HCT116 (cell line): ENCODE measurements at regions not wholly inside any gene's neighbourhood (a gene's known extent, or its start where the extent isn't known, plus 50 kb on each side); places are given as distances from the start of the nearest gene placed in this dataset.

Experiments used
- ATAC-seq: fragments of 200-7000 bp; cut with Tn5 transposase; 2 replicates; pipeline ENCODE4 v1.9.1; 2020; ENCODE audit warnings: mild to moderate bottlenecking, moderate library complexity
- BruUV-seq: library from RNA; stranded (reverse); fragments of 400-500 nt; replicated peaks from 2 replicates; lab custom pipeline; 2021; lab: Mats Ljungman, UMichigan
- CTCF ChIA-PET: fragments of 300-600 bp; sonication (Branson Sonifier 250); formaldehyde crosslinking; loops from one replicate; lab custom pipeline; 2021; ENCODE audit warnings: antibody characterized with exemption; lab: Charles Lee
- POLR2A ChIA-PET: fragments of 300-600, 350-600 bp; sonication (Branson Sonifier 250); formaldehyde crosslinking; loops from one replicate; lab custom pipeline; 2021; ENCODE audit warnings: antibody characterized with exemption; lab: Charles Lee
- RAD21 ChIA-PET, 2 experiments: fragments of 300-600 bp; sonication (Branson Sonifier 250); formaldehyde crosslinking; loops; one replicate each; lab custom pipeline; 2023; ENCODE audit warnings: low total read pairs in 2 of 2; ENCODE audit not compliant: uncharacterized antibody in 2 of 2, unreplicated experiment in 2 of 2, low non-redundant PET in 1 of 2; lab: Charles Lee
- DNase-seq: peaks from one replicate; pipeline ENCODE4 v3.0.0-alpha.2; 2010; ENCODE audit warnings: low read depth, low spot score
- H2AFZ ChIP-seq: fragments of 200-600 bp; shearing (Covaris generic), sonication (generic); 2 replicates; pipeline ENCODE4 v1.6.1; 2017; ENCODE audit warnings: low read depth, mixed run types, mixed read lengths, antibody characterized with exemption, low read length; ENCODE audit not compliant: poor library complexity, severe bottlenecking
- H3K27ac ChIP-seq: 2 replicates; pipeline ENCODE4 v1.5.1; 2012; ENCODE audit warnings: low read depth, low read length
- H3K27me3 ChIP-seq: fragments of 200-600 bp; sonication (generic); 2 replicates; pipeline ENCODE4 v1.6.1; 2016; ENCODE audit warnings: mixed run types, low read length, mixed read lengths; ENCODE audit not compliant: insufficient read depth
- H3K36me3 ChIP-seq, 2 experiments: fragments of 200-500 bp in 1 of 2; fragments of 200-600 bp in 1 of 2; sonication (Bioruptor generic) in 1 of 2; sonication (generic) in 1 of 2; 2 replicates each; pipeline versions ENCODE4 v1.5.1 to v1.6.1; 2014 to 2016; ENCODE audit warnings: low read length in 2 of 2, inconsistent platforms in 1 of 2, mixed read lengths in 1 of 2, mixed run types in 1 of 2; ENCODE audit not compliant: insufficient read depth in 2 of 2, control insufficient read depth in 1 of 2
- H3K4me1 ChIP-seq, 2 experiments: fragments of 200-600 bp in 1 of 2; sonication (generic) in 1 of 2; 2 replicates each; pipeline versions ENCODE4 v1.5.1 to v1.6.1; 2012 to 2017; ENCODE audit warnings: low read length in 2 of 2, inconsistent platforms in 1 of 2, mild to moderate bottlenecking in 1 of 2, mixed read lengths in 1 of 2, mixed run types in 1 of 2, moderate library complexity in 1 of 2; ENCODE audit not compliant: insufficient read depth in 2 of 2, control insufficient read depth in 1 of 2
- H3K4me2 ChIP-seq: fragments of 200-600 bp; sonication (generic); 2 replicates; pipeline ENCODE4 v1.6.1; 2017; ENCODE audit warnings: mixed run types, low read length, mixed read lengths
- H3K4me3 ChIP-seq, 2 experiments: fragments of 200-600 bp in 1 of 2; sonication (generic) in 1 of 2; replicated peaks in 1 of 2; 2 replicates each; pipeline ENCODE4 v1.5.1; 2011 to 2016; ENCODE audit warnings: low read length in 2 of 2, control low read depth in 1 of 2, low read depth in 1 of 2, mild to moderate bottlenecking in 1 of 2, mixed read lengths in 1 of 2, mixed run types in 1 of 2
- H3K79me2 ChIP-seq: fragments of 200-600 bp; sonication (generic); 2 replicates; pipeline ENCODE4 v1.6.1; 2017; ENCODE audit warnings: mild to moderate bottlenecking, mixed run types, low read length, moderate library complexity, mixed read lengths; ENCODE audit not compliant: insufficient read depth
- H3K9ac ChIP-seq: fragments of 200-600 bp; sonication (generic); 2 replicates; pipeline ENCODE4 v1.6.1; 2016; ENCODE audit warnings: low read length, mixed read lengths
- H3K9me2 ChIP-seq: fragments of 200-600 bp; sonication (generic), shearing (Covaris generic); 2 replicates; pipeline ENCODE4 v1.6.1; 2017; ENCODE audit warnings: mixed run types, mild to moderate bottlenecking, moderate library complexity; ENCODE audit not compliant: insufficient read depth
- H3K9me3 ChIP-seq, 2 experiments: fragments of 200-500 bp in 1 of 2; fragments of 200-600 bp in 1 of 2; sonication (Bioruptor generic) in 1 of 2; sonication (generic) in 1 of 2; 2 replicates each; pipeline ENCODE4 v1.6.1; 2014 to 2017; ENCODE audit warnings: low read length in 2 of 2, mixed read lengths in 2 of 2, inconsistent platforms in 1 of 2, low read depth in 1 of 2, mild to moderate bottlenecking in 1 of 2, mixed run types in 1 of 2, moderate library complexity in 1 of 2; ENCODE audit not compliant: control insufficient read depth in 1 of 2, insufficient read depth in 1 of 2
- H4K20me1 ChIP-seq: fragments of 200-600 bp; sonication (generic), shearing (Covaris generic); 2 replicates; pipeline ENCODE4 v1.6.1; 2017; ENCODE audit warnings: mixed run types, mild to moderate bottlenecking, moderate library complexity; ENCODE audit not compliant: insufficient read depth
- FOSL1 ChIP-seq: IDR thresholded peaks from 2 replicates; pipeline ENCODE4 v1.6.1; 2012; ENCODE audit warnings: low read depth
- RAD21 ChIP-seq: IDR thresholded peaks from 2 replicates; pipeline ENCODE4 v1.6.1; 2012; ENCODE audit warnings: low read depth, mild to moderate bottlenecking
- SIN3A ChIP-seq: IDR thresholded peaks from 2 replicates; pipeline ENCODE4 v1.6.1; 2012; ENCODE audit warnings: low read depth
- intact Hi-C: fragments of 100-400 bp; cut with micrococcal nuclease; formaldehyde crosslinking; loops from 2 replicates; pipeline ENCODE4 v1.10.0; 2022
- TF ChIP-seq, protein P1 (sequence below): IDR thresholded peaks from 2 replicates; pipeline ENCODE4 v1.6.1; 2012

DNA sequence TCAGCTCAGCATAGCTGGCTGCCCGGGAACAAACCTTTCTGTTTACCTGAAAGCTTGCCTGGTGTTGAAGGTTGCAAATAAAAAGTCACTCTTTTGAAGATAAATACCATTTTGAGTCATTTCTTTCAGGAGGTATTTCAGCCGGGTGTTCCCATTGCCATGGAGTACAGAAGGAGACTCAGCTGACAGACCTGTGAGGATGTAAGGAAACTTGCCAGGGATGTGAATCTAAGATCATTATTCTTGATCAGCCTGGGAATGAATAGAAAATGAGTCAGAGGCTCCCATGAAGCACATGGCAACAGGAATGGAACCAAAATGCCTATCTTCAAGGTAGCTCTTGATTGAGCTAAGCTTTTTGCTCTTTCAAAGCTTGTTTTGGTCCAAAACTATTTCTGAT is 231.2 kb downstream of the CYRIA start:
- Histone ChIP-seq H3K4me2 (no peak overlapping the region), H3K79me2 (no peaks in the 10 kb centered on the region), H3K27ac (no peak overlapping the region), H3K9ac (no peak overlapping the region), H3K4me3 (no peak overlapping the region), H2AFZ (no peak overlapping the region), H3K36me3 (no peaks in the 10 kb centered on the region), H3K27me3 (no peaks in the 10 kb centered on the region), H4K20me1 (no peaks in the 10 kb centered on the region), H3K9me3 (no peaks in the 10 kb centered on the region), H3K9me2 (no peaks in the 10 kb centered on the region), H3K4me1 (no peaks in the 10 kb centered on the region)
- intact Hi-C loops: no loop called here
- DNase-seq (no peak), ATAC-seq (no peak)
- POLR2A ChIA-PET: no interaction called here
- TF ChIP-seq RAD21: no peak
- CTCF ChIA-PET: no interaction called here
- no TSS peak for BruUV-seq
- RAD21 ChIA-PET: no interaction called here

DNA sequence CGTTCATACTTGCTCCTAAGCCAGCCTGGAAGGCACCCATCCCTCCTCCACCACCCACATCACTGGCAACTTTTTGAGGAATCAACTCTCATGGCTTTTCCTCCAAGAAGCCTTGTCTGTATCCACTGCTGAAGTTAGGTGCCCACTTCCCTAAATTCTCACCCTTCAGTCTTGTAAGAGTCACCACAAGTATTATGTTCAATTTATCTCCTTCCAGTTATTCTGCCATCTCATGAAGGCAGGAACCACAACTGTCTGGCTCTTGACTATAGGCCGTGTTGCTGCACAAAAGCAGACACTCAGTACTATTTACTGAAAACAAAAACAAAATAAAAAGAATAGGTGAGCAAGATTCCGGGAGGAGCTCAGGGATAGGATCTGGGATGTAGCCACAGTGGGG is 234.8 kb downstream of the CYRIA start:
- Histone ChIP-seq H3K9ac (no peak overlapping the region), H3K9me2 (no peaks in the 10 kb centered on the region), H3K27ac (no peak overlapping the region), H3K9me3 (no peaks in the 10 kb centered on the region), H4K20me1 (no peaks in the 10 kb centered on the region), H3K79me2 (no peaks in the 10 kb centered on the region), H3K36me3 (no peaks in the 10 kb centered on the region), H2AFZ (no peak overlapping the region), H3K4me3 (no peak overlapping the region), H3K4me2 (no peak overlapping the region), H3K27me3 (no peaks in the 10 kb centered on the region), H3K4me1 (no peaks in the 10 kb centered on the region)
- TF ChIP-seq, protein P1, sequence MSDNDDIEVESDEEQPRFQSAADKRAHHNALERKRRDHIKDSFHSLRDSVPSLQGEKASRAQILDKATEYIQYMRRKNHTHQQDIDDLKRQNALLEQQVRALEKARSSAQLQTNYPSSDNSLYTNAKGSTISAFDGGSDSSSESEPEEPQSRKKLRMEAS: no peak
- TF ChIP-seq SIN3A: no peak
- TF ChIP-seq FOSL1: no peak
- ChIA-PET POLR2A (no interaction called here), CTCF (no interaction called here), RAD21 (no interaction called here)
- intact Hi-C loops: no loop called here
- BruUV-seq: no TSS peak
- DNase-seq: no peak
- ATAC-seq: no peak
